Spleen (tissue), 11 donors: ENCODE measurements at regions not wholly inside any gene's neighbourhood (a gene's known extent, or its start where the extent isn't known, plus 50 kb on each side); places are given as distances from the start of the nearest gene placed in this dataset.

Experiments used
- DNase-seq: peaks from one replicate; pipeline ENCODE4 v3.0.0-alpha.2; 2020
- H3K27ac ChIP-seq, 8 donors: fragments of 200-600 bp; sonication (generic) in 7 of 8; 1 replicate in 4 of 8; 2 replicates in 4 of 8; pipeline versions ENCODE4 v1.5.0 to v1.8.0; 2016 to 2021; ENCODE audit warnings: inconsistent platforms in 4 of 8, mild to moderate bottlenecking in 4 of 8, moderate library complexity in 1 of 8
- H3K27me3 ChIP-seq, 7 donors: fragments of 200-600 bp; sonication (generic) in 6 of 7; replicated peaks in 1 of 7; 1 replicate in 4 of 7; 2 replicates in 3 of 7; pipeline versions ENCODE4 v1.5.0 to v1.8.0; 2016 to 2021; ENCODE audit warnings: inconsistent platforms in 3 of 7, mild to moderate bottlenecking in 1 of 7
- H3K36me3 ChIP-seq, 6 donors: fragments of 200-600 bp; sonication (generic) in 5 of 6; 1 replicate in 4 of 6; 2 replicates in 2 of 6; pipeline versions ENCODE4 v1.5.0 to v1.8.0; 2016 to 2021; ENCODE audit warnings: inconsistent platforms in 2 of 6
- H3K4me1 ChIP-seq, 6 donors: fragments of 200-600 bp; sonication (generic) in 5 of 6; 1 replicate in 3 of 6; 2 replicates in 3 of 6; pipeline versions ENCODE4 v1.5.0 to v1.8.0; 2016 to 2021; ENCODE audit warnings: inconsistent platforms in 3 of 6
- H3K4me3 ChIP-seq, 8 donors: fragments of 200-600 bp; sonication (generic) in 7 of 8; 1 replicate in 4 of 8; 2 replicates in 4 of 8; pipeline versions ENCODE4 v1.5.0 to v1.8.0; 2016 to 2021; ENCODE audit warnings: inconsistent platforms in 4 of 8, mild to moderate bottlenecking in 4 of 8, moderate library complexity in 2 of 8
- H3K9me3 ChIP-seq, 8 donors: fragments of 200-600 bp; sonication (generic) in 7 of 8; 1 replicate in 4 of 8; 2 replicates in 4 of 8; pipeline versions ENCODE4 v1.5.0 to v1.8.0; 2016 to 2021; ENCODE audit warnings: inconsistent platforms in 4 of 8
- POLR2A ChIP-seq, 3 donors: fragments of 450-650 bp; IDR thresholded peaks; one replicate each; pipeline ENCODE4 v1.5.1; 2017; ENCODE audit warnings: antibody characterized with exemption in 3 of 3, mild to moderate bottlenecking in 1 of 3
- POLR2AphosphoS5 ChIP-seq, 3 donors: sonication (generic); formaldehyde crosslinking; IDR thresholded peaks; one replicate each; pipeline ENCODE4 v1.5.1; 2017; ENCODE audit warnings: antibody characterized with exemption in 3 of 3
- WGBS, 5 donors: extraction: QIAGEN DNeasy Blood & Tissue Kit in 3 of 5; methylation state at CpG; one replicate each; pipeline versions ENCODE4 v1.1.5 to v1.1.7; 2013 to 2018; 5-methylcytosine and 5-hydroxymethylcytosine counted together
- intact Hi-C: fragments of 100-400 bp; cut with DNase I; formaldehyde crosslinking; loops from one replicate; pipeline ENCODE4 v1.15.0; 2023; ENCODE audit warnings: low total_unique reads
- TF ChIP-seq, protein P1 (sequence below), 11 experiments: fragments of 200-600 bp in 7 of 11; fragments of 450-650 bp in 4 of 11; sonication (generic) in 4 of 11; IDR thresholded peaks in 8 of 11; conservative IDR thresholded peaks in 3 of 11; 1 replicate in 7 of 11; 2 replicates in 4 of 11; pipeline versions ENCODE4 v1.4.0 to v1.8.0; 2016 to 2021; ENCODE audit warnings: antibody characterized with exemption in 11 of 11, inconsistent platforms in 4 of 11, mild to moderate bottlenecking in 1 of 11
- donor health status: healthy with polysubstance abuse.
- donor health status: DM: no; HTN: no; CAD: no; lungs with moderate emphysema.
- donor health status: DM: no; HTN: no; CAD: no.
- donor health status: Bipolar disorder and iron deficiency.
- donor health status: healthy.
- donor health status: DM: no; HTN: no; CAD: no.
- donor health status: DM: yes; HTN: yes; CAD: no.

DNA sequence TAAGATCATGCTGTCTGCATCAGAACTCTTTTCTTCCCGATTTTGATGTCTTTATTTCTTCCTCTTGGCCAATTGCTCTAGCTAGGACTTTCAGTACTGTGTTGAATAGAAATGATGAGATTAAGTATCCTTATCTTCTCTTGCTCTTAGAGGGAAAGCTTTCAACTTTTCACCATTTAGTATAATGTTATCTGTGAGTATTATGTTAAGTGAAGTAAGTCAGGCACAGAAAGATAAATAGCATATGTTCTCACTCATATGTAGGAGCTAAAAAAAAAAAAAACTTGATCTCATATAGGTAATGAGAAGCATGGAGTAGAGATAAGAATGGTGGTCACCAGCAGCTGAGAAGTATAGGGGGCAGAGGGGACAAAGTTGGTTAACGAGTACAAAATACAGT, 1089.5 kb downstream of the TDRD15 start:
- TF ChIP-seq, protein P1, sequence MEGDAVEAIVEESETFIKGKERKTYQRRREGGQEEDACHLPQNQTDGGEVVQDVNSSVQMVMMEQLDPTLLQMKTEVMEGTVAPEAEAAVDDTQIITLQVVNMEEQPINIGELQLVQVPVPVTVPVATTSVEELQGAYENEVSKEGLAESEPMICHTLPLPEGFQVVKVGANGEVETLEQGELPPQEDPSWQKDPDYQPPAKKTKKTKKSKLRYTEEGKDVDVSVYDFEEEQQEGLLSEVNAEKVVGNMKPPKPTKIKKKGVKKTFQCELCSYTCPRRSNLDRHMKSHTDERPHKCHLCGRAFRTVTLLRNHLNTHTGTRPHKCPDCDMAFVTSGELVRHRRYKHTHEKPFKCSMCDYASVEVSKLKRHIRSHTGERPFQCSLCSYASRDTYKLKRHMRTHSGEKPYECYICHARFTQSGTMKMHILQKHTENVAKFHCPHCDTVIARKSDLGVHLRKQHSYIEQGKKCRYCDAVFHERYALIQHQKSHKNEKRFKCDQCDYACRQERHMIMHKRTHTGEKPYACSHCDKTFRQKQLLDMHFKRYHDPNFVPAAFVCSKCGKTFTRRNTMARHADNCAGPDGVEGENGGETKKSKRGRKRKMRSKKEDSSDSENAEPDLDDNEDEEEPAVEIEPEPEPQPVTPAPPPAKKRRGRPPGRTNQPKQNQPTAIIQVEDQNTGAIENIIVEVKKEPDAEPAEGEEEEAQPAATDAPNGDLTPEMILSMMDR (IDR thresholded peaks at IDR 0.05 in 8 of 11, conservative IDR thresholded peaks at IDR 0.05 in 3 of 11): no peak
- no peaks in the 10 kb centered on the region for H3K27me3 ChIP-seq
- intact Hi-C loops: no loop called here
- H3K4me3 ChIP-seq: no peak overlapping the region
- no peak overlapping the region for H3K27ac ChIP-seq
- DNase-seq: no peak
- H3K9me3 ChIP-seq: peaks cover 0 to 6% (median 0%) of the 10 kb centered on the region in 8 donors
- no peaks in the 10 kb centered on the region for H3K36me3 ChIP-seq
- H3K4me1 ChIP-seq: no peaks in the 10 kb centered on the region
- 64 to 84% (median 78%) methylated on average over 2 of the region's 2 CpGs for WGBS, 5 donors

DNA sequence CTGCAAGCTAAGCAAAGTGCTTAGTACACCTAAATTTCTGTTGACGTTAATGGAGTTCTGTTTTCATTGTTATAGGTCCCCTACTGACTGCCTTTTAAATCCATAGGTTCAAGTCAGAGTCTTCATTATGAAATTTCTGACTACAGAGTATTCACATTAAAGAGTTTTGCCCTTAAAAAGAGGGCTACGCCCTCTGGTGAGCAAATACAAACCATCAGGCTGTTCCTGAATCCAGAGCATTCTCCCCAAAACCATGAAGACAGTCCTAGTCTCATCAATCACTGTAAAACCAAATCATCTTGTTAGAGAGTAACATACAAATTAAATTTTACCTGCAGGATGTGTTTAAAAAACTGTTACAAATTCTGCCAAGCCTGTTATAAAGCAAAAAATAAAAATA, 1091.7 kb downstream of the TDRD15 start:
- intact Hi-C loops: no loop called here
- Histone ChIP-seq H3K27ac (no peak overlapping the region), H3K4me1 (no peaks in the 10 kb centered on the region), H3K9me3 (no peaks in the 10 kb centered on the region), H3K36me3 (no peaks in the 10 kb centered on the region), H3K4me3 (no peak overlapping the region), H3K27me3 (no peaks in the 10 kb centered on the region)
- 69 to 83% (median 74%) methylated on average over 2 of the region's 2 CpGs for WGBS, 5 donors
- DNase-seq: no peak
- no peak for TF ChIP-seq POLR2AphosphoS5 (IDR thresholded peaks at IDR 0.05)
- TF ChIP-seq, protein P1 (IDR thresholded peaks at IDR 0.05 in 8 of 11, conservative IDR thresholded peaks at IDR 0.05 in 3 of 11): no peak
- TF ChIP-seq POLR2A (IDR thresholded peaks at IDR 0.05): no peak

- no peak overlapping the region for H3K27ac ChIP-seq
- intact Hi-C loops: no loop called here
- WGBS, 5 donors: 68 to 81% (median 78%) methylated on average over 1 of the region's 1 CpG
- no peaks in the 10 kb centered on the region for H3K36me3 ChIP-seq
- no peak overlapping the region for H3K4me3 ChIP-seq
- H3K27me3 ChIP-seq: no peaks in the 10 kb centered on the region
- peaks cover 0 to 15% (median 1%) of the 10 kb centered on the region in 8 donors for H3K9me3 ChIP-seq
- no peak for DNase-seq
- no peaks in the 10 kb centered on the region for H3K4me1 ChIP-seq
- TF ChIP-seq, protein P1 (IDR thresholded peaks at IDR 0.05 in 8 of 11, conservative IDR thresholded peaks at IDR 0.05 in 3 of 11): no peak
- TF ChIP-seq POLR2A (IDR thresholded peaks at IDR 0.05) (no peak), POLR2AphosphoS5 (IDR thresholded peaks at IDR 0.05) (no peak)
Measured at GRCh38 chr2:22217881-22218280, 1094.1 kb downstream of the TDRD15 start.

GRCh38 chr2:22221006-22221405, 1097.2 kb downstream of the TDRD15 start:
- Histone ChIP-seq H3K4me3 (no peak overlapping the region), H3K27ac (no peak overlapping the region), H3K36me3 (no peaks in the 10 kb centered on the region), H3K9me3 (peaks cover 0 to 35% (median 4%) of the 10 kb centered on the region in 8 donors), H3K4me1 (no peaks in the 10 kb centered on the region), H3K27me3 (no peaks in the 10 kb centered on the region)
- WGBS, 5 donors: 26 to 62% (median 52%) methylated on average over 1 of the region's 1 CpG
- DNase-seq: no peak
- intact Hi-C loops: no loop called here
- TF ChIP-seq POLR2A (IDR thresholded peaks at IDR 0.05) (no peak), POLR2AphosphoS5 (IDR thresholded peaks at IDR 0.05) (no peak)
- TF ChIP-seq, protein P1 (IDR thresholded peaks at IDR 0.05 in 8 of 11, conservative IDR thresholded peaks at IDR 0.05 in 3 of 11): no peak
